GM18868 (cell line): ENCODE measurements at regions not wholly inside any gene's neighbourhood (a gene's known extent, or its start where the extent isn't known, plus 50 kb on each side); places are given as distances from the start of the nearest gene placed in this dataset.

Source experiments
- ATAC-seq: cut with Tn5 transposase; IDR thresholded peaks from one replicate; pipeline ENCODE4 v1.9.1; 2021; ENCODE audit warnings: mild to moderate bottlenecking, moderate library complexity; ENCODE audit not compliant: unreplicated experiment

- ATAC-seq, result no peak
Observed at GRCh38 chr15:70198441-70199123, 100.9 kb upstream of the TLE3 start.

GRCh38 chr15:70197945-70198361 is 100.2 kb upstream of the TLE3 start:
- no peak for ATAC-seq

GRCh38 chr15:70197318-70197944 is 99.7 kb upstream of the TLE3 start:
- no peak for ATAC-seq

GRCh38 chr15:70196372-70197316 is 98.9 kb upstream of the TLE3 start:
- ATAC-seq, result peak; percentile 87

- ATAC-seq, result no peak
Observed at GRCh38 chr15:70195587-70196305, 98.0 kb upstream of the TLE3 start.

GRCh38 chr15:70195171-70195570 is 97.5 kb upstream of the TLE3 start:
- no peak for ATAC-seq

GRCh38 chr15:70194266-70194665 is 96.5 kb upstream of the TLE3 start:
- no peak for ATAC-seq

- no peak for ATAC-seq
Observed at GRCh38 chr15:70193734-70194133, 96.0 kb upstream of the TLE3 start.

GRCh38 chr15:70192490-70192889 is 94.8 kb upstream of the TLE3 start:
- ATAC-seq, result no peak

- ATAC-seq, result no peak
Observed at GRCh38 chr15:70192041-70192440, 94.3 kb upstream of the TLE3 start.

- ATAC-seq, result no peak
Observed at GRCh38 chr15:70190965-70191364, 93.2 kb upstream of the TLE3 start.

- ATAC-seq, result no peak
Observed at GRCh38 chr15:70189826-70190695, 92.3 kb upstream of the TLE3 start.

GRCh38 chr15:70188286-70188685 is 90.6 kb upstream of the TLE3 start:
- ATAC-seq, result no peak

GRCh38 chr15:70187331-70187730 is 89.6 kb upstream of the TLE3 start:
- ATAC-seq, result no peak

- no peak for ATAC-seq
Observed at GRCh38 chr15:70186152-70186551, 88.4 kb upstream of the TLE3 start.

GRCh38 chr15:70185251-70185711 is 87.6 kb upstream of the TLE3 start:
- ATAC-seq, result no peak

- no peak for ATAC-seq
Observed at GRCh38 chr15:70182858-70183695, 85.4 kb upstream of the TLE3 start.

GRCh38 chr15:70181626-70182255 is 84.0 kb upstream of the TLE3 start:
- ATAC-seq, result no peak
